Activated CD8-positive, alpha-beta memory T cell treated with anti-CD3 and anti-CD28 coated beads, Interleukin-2, amount 50 U/mL, for 1 hour (primary cell): ENCODE measurements at regions not wholly inside any gene's neighbourhood (a gene's known extent, or its start where the extent isn't known, plus 50 kb on each side); places are given as distances from the start of the nearest gene placed in this dataset.

Experiments
- DNase-seq: peaks from one replicate; pipeline ENCODE4 v3.0.0-alpha.2; 2020; ENCODE audit errors: extremely low read depth

DNA sequence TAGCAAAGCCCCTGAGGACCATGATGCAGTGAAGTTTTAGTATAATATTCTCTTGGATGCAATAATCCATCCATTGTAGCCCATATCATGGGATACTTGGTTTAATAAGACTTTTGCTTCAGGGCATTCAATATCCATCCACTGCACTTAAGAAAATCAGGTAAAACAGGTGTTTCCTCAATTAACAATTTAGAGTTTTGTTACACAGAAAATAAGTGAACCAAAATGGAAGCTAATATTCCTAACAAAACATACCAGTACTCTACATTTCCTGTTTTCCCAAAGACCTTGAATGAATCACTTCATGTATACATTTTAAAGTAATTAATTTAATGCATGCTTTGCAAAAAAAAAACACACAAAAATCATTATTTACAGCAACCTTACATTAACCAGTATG lies 305.6 kb downstream of the NR2F1-AS1 start:
- DNase-seq: no peak

DNA sequence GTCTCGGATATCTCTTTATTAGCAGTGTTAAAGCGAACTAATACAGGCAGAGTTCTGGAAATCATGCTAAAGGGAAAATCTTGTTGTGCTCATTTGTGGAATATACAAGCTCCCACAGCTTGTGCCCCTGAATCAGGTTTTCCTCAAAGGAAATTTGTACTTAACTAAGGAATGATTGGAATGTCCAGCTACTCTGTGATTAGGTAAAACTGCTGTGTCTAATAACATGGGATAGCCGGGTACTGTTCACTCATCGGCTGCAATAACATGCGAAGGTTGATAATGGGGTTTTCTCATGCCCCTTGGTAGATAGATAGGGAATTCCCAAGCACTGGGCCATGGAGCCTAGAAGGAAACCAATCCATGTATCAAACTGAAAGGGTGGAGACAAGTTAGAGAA lies 306.7 kb downstream of the NR2F1-AS1 start:
- no peak for DNase-seq

DNA sequence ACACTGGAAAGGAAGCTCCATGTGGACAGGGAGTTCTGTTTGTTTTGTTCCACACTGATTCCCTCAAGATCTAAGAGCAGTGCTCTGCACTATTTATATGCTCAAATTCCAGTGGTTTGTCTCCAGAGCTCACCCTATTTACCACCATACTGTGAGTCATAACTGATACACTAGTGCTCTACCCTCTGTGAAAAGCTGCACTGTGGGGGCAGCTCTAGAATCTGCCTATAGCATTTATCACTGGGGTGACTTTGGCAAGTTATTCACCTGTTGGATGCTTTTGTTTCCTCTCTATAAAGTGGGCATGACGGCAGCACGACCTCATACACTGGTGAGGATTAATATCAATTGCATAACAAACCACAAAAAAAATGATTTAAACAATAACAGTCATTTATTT lies 307.8 kb downstream of the NR2F1-AS1 start:
- no peak for DNase-seq

DNA sequence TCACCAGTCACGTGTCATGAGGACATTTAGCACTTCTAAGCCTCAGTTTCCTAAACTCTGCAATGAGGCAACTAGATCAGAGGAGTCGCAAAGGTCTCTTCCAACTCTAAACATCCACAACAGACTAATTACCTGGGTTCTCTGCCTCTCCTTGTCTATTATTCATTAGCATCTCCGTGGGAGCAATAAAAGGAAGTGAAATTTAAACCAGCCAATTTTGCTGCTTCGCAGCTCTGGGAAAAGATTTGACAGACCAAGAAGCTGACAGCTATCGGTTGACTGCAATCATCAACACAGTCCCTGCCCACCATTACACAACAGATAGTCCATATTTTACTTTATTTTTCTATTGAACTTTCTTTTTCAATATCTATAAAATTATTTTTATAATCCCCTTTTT lies 308.9 kb downstream of the NR2F1-AS1 start:
- no peak for DNase-seq

DNA sequence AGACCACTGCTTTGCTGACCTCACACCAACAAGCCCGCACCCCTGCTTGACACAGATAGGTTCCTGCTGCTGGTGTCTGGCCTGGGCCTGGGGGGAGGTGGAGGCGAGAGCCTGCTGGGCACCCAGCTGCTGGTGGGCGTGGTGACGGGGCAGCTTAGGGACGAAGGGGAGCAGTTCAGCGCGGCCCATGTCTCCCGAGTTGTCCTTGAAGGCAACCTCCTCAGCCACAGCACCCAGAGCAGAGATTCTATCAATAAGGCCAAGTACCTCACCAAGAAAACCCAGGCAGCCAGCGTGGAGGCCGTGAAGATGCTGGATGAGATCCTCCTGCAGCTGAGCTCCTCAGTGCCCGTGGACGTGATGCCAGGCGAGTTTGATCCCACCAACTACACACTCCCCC lies 313.3 kb downstream of the NR2F1-AS1 start:
- no peak for DNase-seq

DNA sequence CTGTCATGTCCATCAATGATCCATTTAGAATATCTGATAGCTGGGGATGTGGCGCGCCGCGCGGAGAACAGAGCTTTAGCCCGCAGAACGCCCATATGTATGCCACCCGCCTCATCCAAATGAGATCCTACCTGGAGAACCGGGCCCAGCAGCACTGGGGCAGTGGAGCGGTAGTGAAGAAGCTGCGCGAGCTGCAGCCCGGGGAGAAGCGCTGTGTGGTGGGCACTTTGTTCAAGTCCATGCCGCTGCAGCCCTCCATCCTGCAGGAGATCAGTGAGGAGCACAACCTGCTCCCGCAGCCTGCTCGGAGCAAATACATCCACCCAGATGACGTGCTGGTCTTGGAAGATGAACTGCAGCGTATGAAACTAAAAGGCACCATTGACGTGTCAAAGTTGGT lies 313.7 kb downstream of the NR2F1-AS1 start:
- DNase-seq: no peak

DNA sequence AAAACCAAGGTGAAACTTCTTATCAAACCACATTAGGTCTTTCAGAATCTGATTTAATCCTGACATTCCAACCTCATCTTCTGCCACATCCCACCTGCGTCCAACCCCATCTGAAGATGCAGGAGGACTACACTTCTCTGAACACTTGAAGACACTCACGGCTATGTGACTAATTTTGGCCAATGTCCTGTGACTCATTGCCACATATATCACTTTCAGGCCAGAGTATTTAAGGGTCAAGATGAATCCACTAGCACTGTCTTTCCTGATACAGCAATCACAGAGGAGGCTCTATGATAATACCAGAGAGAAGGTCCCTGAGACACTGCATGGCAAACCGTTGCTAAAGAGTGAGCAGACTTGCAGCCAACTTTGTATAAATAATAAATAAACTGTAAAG lies 323.4 kb downstream of the NR2F1-AS1 start:
- DNase-seq: no peak

DNA sequence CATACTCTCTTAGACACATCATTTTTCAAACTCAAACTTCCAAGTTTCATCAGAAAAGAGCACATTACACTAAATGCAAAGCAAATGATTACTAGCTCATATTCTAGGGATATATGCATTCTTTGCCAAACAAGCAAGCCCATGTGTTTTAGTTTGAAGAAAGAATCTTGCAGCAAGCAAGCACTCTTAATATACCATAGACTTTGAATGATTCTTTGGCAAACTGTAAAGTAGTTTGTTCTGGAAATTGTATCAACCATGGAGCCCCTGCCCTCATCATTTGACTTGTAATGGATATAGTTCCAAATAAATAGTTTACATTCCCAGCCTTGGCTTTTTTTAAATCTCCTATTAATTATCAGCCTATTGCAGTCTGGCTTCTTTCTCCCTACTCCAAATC lies 325.2 kb downstream of the NR2F1-AS1 start:
- DNase-seq: no peak

DNA sequence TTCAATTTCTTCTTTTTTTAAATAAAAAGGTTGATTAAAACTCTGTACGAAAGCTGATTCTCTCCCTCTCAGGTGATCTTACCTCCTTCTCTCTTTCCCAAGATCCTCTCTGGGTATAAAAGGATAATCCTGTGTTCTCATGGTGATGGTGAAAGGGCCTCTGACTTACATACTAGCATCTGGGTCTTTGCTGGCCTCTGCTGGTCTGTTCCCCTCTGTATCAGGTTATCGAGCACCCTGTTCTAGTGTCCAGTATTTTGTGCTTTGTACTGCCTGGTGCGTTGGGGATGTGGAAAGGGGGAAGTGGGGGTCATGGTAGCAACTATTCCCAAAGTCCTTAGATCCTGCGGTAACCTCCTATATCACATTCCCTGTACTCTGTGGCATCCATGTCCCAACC lies 328.9 kb downstream of the NR2F1-AS1 start:
- no peak for DNase-seq

DNA sequence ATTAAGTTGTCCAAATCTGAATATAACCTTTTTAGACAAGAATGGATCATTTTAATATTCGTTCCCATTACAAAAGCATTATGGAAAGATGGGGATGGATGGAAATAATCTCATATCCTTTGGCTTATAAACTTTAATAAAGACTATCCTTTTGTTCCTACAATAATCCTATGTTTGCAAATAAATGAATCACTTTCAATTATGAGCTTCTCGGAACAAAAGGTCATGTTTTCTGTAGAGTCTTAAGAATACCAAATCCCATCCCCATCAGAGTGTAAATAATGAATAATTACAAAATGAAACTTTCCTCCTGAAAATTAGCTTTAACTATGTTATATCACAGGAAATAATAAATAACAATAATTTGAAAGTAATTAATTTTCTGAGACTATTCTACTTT lies 329.7 kb downstream of the NR2F1-AS1 start:
- no peak for DNase-seq

DNA sequence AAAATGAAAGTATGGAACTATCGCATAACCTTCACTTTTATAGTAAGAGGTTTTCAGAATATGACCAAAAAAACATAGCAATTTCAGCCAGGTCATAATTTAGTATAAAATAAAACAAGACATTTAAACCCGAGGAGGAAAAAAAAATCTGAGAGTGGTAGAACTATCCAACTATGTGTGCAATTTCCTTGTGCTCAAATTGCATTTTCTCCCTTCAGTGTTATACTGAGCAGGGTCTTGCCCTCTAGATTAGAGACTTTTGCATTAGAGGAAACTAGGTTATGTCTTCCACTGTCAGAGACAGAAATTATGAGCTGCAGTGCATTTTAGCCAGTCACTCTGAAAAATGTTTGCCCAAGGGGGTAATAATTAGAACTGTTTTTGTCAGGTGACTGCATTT lies 330.6 kb downstream of the NR2F1-AS1 start:
- no peak for DNase-seq

DNA sequence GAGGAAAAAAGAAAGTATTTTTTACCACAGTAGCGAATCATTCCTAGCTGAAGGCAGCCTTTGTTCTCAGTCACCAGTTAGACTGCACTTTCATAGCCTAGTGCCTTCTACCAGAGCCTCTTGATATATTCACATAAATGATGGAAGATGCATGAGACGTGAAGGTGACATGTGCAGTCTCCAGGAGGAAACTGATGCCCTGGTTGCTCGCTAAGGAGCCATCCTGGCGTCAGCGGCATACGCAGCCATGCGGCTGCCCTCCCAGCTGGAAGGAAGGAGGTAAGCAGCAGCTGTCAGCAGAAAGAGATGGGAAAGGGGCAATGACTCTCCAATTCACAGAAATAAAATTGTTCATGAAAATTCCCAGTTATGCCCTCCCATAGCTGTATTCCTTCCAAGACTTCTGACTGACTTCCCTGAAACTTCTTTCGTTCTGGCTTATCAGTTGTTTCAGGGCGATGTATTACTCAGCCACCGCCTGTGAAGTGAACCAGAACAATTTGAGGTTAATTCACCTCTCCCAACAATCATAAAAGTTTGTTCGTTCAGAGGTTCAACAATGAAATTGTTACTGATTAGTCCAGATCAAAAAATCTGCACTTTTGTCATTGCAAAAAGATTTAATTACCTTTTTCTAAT lies 331.2 kb downstream of the NR2F1-AS1 start:
- DNase-seq: no peak

DNA sequence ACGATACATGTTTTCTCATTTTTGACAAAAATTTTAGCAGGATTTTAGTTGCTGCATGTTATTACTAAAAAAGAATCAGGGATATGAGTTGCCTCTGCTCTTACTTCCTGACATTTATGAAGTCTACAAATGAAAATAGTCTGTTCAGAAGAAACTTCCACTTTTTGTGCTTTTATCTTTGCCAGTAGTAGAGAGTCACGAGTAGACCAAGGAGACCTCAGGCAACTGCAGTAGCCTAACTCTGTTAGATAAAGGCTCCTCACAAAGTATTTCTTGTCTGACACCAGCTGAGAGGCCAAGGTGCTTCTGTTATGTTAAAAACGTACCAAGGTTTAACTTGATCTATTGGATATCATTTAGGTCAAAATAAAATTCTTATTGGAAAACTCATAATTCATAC lies 333.9 kb downstream of the NR2F1-AS1 start:
- DNase-seq: no peak

DNA sequence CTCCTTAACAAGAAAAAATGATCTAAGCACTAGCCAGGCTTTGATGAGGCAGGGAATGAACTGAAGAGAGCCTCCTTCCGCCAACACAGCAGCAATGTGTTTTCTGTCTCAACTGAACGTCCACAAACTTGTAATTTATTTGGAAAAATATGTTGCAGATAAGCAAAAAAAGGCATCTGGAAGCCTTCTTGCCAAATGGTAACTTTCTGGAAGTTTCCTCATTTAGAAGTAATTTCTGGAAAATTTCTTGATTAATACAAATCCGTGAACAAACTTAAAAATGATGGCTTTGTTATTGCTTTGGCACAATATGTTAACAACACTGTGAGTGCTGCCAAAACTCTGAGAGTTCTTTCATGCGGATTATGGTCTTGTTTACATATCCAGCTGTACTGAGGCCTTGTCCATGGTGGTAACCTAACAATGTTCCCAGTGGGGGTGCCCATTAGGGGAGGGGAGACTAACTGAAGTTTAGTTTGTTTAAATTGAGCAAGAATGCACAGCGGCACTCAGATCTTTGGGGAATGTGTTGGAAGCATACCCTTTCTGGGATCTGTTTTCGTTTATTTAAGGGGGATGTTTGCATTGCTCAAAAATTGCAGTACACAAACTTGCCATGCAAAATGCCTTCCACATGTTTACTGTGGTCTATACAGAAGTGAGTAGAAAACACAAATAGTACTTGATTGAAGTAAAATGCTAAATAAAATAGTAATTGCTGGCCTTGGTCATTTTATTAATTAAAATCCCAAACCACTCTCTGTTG lies 334.7 kb downstream of the NR2F1-AS1 start:
- DNase-seq: no peak

DNA sequence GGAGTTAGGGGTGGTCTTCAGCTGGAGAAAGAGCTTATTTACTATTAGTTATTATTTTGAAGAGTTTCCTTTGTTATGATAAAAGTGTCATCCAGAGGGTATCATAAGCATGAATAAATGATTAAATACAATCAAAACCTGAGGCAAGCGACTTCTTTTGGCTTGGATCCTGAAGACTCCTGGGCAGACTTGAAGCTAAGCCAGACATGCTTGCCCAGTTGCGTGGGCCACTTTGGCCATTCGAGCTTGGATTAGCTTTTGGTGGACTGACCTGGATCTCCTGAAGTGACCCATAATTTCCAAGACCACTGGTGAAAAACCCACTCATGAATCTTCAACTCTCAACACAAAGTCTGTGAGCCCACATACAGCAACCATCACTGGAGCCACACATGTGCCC lies 335.8 kb downstream of the NR2F1-AS1 start:
- no peak for DNase-seq

DNA sequence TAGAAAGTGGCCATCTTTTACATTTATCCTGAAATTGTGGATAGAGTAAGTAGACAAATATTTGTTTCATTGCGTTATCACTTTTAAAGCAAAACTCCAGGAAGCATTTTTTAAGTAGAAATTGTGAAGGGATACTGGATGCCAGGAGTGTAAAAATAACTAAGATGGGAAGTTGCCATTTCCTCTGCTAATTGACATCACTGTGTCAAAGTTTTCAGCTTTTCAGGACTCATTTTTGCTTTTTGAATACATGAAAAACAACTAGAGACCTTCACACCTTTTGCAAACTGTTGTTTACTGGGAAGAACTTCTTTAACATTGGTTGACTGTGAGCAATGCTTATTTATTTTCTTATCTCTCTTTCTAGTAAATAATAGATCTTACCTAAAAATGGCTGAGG lies 337.5 kb downstream of the NR2F1-AS1 start:
- DNase-seq: no peak

DNA sequence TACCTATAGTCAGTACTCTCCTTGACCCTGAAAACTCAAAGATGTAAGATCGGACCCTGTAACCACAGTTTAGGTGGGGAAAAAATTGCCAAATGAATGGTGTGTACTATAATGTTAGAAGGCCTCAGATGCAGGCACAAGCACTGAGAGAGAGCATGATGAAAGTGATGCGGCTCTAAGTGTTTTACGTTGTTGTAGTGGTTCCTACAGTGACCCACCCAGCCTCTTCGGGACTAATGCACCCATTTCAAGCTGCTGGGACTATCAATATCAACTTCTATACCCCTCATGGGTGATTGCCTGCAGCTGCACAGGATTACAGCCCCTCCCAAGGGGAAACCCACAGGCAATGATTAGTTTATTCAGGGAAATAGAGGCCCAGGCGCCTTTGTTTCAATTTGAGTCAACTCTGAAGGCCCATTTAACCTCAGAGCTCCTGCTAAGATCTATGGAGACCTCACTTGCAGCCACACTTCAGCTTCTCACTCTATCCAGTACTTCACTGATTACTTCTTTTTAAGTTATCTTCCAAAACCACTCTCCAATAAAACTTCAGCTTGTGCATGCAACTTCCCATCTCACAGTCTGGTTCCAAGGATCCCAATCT lies 340.7 kb downstream of the NR2F1-AS1 start:
- no peak for DNase-seq

DNA sequence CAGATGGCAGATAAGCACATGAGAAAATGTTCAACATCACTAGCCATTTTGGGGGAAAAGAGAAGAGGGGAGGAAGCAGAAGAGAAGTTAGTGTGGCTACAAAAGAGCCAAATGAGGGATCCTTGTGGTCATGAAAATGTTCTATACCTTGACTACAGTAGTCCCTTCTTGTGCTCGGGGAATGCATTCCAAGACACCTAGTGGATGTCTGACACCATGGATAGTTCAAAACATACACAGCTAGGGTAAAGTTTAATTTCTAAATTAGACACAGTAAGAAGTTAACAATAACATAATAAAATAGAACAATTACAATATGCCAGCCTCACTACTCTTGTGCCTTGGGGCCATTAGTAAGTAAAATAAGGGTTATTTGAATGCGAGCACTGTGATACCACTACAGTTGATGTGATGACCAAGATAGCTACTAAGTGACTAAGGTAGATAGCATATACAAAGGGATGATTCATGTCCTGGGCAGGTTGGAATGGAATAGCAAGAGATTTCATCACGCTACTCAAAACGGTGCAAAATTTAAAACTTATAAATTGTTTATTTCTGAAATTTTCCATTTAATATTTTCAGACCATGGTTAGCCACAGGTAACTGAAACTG lies 344.1 kb downstream of the NR2F1-AS1 start:
- no peak for DNase-seq

DNA sequence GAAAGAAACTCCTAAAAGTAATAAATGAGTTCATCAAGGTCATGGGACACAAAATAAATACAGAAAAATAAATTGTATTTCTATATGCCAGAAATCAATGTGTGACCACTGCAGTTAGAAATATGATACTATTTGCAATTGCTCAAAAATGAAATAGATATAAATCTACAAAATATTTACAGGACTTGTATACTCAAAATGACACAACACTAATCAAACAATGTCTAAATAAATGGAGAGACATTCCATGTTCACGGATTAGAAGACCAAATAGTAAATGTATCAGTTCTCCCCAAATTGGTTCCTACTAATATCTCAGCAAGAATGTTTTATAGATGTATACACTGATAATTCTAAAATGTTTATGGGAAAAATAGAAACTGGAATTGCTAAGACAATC lies 345.3 kb downstream of the NR2F1-AS1 start:
- DNase-seq: no peak

DNA sequence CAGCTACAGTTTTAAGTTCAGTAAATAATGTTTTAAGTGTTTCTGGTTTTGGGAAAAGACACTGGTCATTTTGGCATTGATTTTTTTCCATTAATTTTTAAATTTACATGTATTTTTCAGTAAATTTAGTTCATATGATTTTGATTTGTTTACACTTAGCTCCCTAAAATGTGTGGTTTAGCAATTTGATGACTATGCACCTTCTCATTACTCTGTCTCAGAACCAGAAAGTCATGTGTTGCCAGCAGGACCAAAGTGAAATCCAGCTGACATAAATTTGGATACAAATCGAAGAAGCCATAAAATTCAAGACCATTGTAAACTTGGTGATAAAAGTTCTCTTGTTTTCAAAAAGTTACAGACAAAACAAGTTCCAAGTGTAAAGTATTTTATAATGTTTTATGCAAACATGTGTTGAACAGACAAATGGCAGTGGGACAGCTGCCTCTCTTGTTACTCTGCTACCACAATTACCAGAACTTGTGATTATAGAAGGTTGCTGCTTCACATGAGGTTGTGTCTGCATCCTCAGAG lies 354.8 kb downstream of the NR2F1-AS1 start:
- DNase-seq: no peak

DNA sequence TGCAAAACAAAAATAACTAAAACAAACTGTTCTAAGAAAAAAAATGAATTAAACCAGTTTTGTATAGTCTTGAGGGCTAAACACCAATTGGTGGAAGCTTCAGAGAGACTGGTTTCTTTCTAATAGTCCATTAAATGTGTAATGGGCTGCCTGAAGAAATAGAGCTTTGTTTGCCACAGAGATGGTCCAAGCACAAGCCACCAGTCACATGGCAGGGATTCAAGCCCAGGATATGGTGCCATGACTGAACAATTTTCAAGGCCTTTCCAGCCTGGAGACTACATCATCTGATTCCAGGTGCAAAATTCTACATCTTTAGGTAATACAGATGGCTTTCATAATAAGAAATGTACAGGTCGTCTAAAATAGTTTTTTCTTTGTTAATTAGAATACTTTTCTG lies 355.3 kb downstream of the NR2F1-AS1 start:
- DNase-seq: no peak

DNA sequence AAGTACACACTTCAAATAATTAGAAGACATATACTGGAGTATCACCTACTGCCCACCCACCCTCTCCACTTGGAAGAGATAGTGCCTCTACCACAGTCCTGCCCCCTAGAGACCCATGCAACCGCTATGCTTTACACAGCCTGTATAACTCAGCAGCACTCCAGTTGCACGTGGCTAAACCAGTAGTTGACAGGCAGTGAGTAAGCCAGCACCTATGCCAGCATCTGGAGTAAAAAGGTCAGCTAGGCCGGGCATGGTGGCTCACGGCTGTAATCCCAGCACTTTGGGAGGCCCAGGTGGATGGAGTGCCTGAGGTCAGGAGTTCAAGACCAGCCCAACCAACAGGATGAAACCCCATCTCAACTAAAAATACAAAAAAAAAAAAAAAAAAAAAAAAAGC lies 356.4 kb downstream of the NR2F1-AS1 start:
- DNase-seq: no peak

DNA sequence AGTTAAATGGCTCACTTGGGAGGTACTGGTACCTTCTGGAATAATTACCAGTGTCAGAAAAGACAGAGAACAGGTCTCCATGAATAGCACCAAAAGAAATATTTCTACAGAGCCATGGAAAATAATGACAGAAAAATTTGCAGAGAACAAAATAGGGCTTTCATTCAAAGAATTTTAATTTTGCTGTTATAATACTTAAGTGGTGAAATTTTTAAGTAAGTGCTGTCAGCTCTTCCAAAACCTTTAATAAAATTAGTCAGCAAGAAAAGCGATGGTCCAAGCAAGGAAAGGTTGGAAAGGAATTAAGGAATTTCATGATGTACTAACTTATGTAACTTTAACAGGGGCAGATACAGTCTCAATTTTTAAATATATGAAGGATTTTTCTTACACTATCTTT lies 359.2 kb downstream of the NR2F1-AS1 start:
- DNase-seq: no peak
